ENCODE measurements at regions not wholly inside any gene's neighbourhood (a gene's known extent, or its start where the extent isn't known, plus 50 kb on each side); places are given as distances from the start of the nearest gene placed in this dataset.
"Not testable (repeated sequence)": the region's sequence is repeated elsewhere in the genome, so short reads cannot be mapped to it uniquely, and the experiment has no call there.

- H3K27ac Mint-ChIP-seq, result no peak overlapping the region
- H3K27me3 Mint-ChIP-seq, result peaks cover 4% of the 10 kb centered on the region
- no peak for ATAC-seq (replicated peaks)
- no peaks in the 10 kb centered on the region for H3K36me3 Mint-ChIP-seq (ENCODE audit: low read depth)
- H3K4me3 Mint-ChIP-seq, result no peak overlapping the region
- H3K9me3 Mint-ChIP-seq, result peaks cover 3% of the 10 kb centered on the region
- H3K4me1 Mint-ChIP-seq, result no peaks in the 10 kb centered on the region
These were observed 132.3 kb upstream of the ZBED5 start for GRCh38 chr11:10990160-10990559.

DNA sequence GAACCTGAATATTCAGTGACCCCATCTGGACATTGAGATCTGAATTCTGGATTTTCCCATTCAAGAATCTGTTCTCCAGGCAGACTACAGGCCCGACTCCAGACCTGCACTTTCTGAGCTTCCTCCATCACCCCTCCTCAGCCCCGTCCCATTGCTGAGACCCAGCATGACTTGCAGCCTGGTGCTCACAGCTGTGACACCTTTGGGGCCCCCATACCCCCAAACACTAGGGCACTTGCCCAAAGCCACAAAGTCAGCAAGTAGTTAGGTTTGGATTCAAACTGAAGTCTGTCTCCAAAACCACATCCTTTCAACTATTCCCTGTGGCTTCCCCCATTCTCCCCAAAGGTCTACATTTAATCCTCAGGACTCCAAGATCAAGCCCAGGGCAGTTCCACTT lies 128.2 kb upstream of the ZBED5 start:
- ATAC-seq (replicated peaks), result no peak
- no peaks in the 10 kb centered on the region for H3K4me1 Mint-ChIP-seq
- H3K9me3 Mint-ChIP-seq, result no peaks in the 10 kb centered on the region
- H3K27ac Mint-ChIP-seq, result no peak overlapping the region
- H3K36me3 Mint-ChIP-seq (ENCODE audit: low read depth), result no peaks in the 10 kb centered on the region
- peaks cover 15% of the 10 kb centered on the region for H3K27me3 Mint-ChIP-seq
- no peak overlapping the region for H3K4me3 Mint-ChIP-seq

DNA sequence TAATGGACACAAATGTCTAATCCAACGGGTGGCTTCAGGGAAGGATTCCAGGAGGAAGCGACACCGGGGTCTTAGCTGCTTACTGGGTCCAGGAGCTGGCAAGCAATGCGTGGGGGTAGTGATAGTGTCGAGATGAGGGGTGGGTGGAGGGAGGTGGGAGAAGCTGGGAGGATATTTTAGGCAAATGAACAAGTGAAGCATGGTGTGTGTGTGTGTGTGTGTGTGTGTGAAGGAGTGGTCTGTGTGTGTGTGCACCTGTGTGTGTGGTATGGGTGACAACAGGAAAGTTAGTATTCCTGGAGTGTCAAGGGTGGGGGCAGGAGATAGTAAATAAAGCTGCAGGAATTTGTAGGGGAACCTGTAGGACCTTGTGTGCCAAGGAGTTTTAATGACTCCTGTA lies 126.9 kb upstream of the ZBED5 start:
- H3K36me3 Mint-ChIP-seq (ENCODE audit: low read depth), result no peaks in the 10 kb centered on the region
- peaks cover 15% of the 10 kb centered on the region for H3K27me3 Mint-ChIP-seq
- H3K27ac Mint-ChIP-seq, result no peak overlapping the region
- no peaks in the 10 kb centered on the region for H3K4me1 Mint-ChIP-seq
- H3K4me3 Mint-ChIP-seq, result no peak overlapping the region
- no peaks in the 10 kb centered on the region for H3K9me3 Mint-ChIP-seq
- no peak for ATAC-seq (replicated peaks)

- H3K9me3 Mint-ChIP-seq, result no peaks in the 10 kb centered on the region
- no peak for ATAC-seq (replicated peaks)
- H3K36me3 Mint-ChIP-seq (ENCODE audit: low read depth), result no peaks in the 10 kb centered on the region
- no peak overlapping the region for H3K4me3 Mint-ChIP-seq
- no peaks in the 10 kb centered on the region for H3K4me1 Mint-ChIP-seq
- H3K27ac Mint-ChIP-seq, result no peak overlapping the region
- H3K27me3 Mint-ChIP-seq, result peaks cover 15% of the 10 kb centered on the region
These were observed 126.4 kb upstream of the ZBED5 start for GRCh38 chr11:10984250-10984649.

DNA sequence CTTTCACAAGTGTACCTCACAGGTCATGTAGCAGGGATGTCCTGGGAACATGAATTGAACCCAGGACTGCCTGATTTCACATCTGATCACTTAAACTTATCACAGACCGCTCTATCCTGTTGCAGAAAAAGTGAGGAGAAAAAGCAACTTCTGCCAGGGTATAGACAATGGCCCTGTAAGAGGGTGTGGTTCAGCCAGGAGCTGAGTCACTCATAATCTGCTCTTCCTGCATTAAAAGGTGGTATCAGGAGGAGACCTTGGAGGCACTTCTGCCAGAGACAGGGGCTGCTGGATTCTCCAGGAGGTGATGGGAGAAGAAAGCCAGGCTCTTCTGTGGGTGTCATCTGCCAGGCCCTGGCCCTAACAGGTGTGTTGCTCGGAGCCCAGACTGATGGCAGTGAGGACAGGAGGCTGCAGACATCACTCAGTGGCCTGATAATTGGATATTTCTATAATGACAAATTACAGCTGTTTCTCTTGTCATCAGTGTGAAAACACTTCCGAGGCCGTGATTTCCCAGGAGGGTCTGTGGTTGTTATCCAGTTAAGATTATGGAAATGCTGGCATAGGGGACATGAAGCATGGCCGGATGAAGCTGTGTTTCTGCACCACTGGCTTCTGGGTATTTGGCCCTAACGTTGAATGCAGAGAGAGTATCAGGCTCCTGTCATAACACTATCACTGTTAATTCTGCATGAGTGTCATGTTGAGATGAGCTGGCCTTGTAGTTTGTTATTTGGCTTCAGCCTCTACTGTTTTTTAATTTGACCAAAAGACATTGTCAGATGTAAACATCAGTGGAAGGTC lies 125.1 kb upstream of the ZBED5 start:
- Mint-ChIP-seq H3K27ac (no peak overlapping the region), H3K4me3 (no peak overlapping the region), H3K4me1 (no peaks in the 10 kb centered on the region)

DNA sequence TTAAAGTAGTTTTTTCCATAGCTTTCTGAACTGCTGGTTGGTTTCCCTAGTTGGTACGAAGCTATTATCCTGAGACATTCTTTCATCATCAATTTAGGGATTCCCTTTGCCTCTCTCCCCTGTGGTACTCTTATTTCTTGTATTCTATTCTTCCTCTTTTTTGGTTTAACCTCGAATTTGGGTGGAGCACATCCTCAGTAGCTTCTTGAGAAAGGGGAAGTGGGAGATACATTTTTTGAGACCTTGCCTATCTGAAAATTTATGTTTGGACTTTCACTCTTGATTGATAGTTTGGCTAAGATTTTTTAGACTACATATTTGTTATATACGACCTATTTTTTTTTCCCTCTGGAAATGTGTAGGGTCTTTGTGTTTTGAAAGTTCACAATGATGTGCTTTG lies 121.7 kb upstream of the ZBED5 start:
- no peaks in the 10 kb centered on the region for H3K4me1 Mint-ChIP-seq
- H3K9me3 Mint-ChIP-seq, result no peaks in the 10 kb centered on the region
- peaks cover 15% of the 10 kb centered on the region for H3K27me3 Mint-ChIP-seq
- no peaks in the 10 kb centered on the region for H3K36me3 Mint-ChIP-seq (ENCODE audit: low read depth)
- ATAC-seq (replicated peaks), result no peak
- H3K27ac Mint-ChIP-seq, result no peak overlapping the region
- H3K4me3 Mint-ChIP-seq, result no peak overlapping the region

More for the DNA sequence above, 125.1 kb upstream of the ZBED5 start:
- Mint-ChIP-seq H3K36me3 (ENCODE audit: low read depth) (no peaks in the 10 kb centered on the region), H3K9me3 (no peaks in the 10 kb centered on the region), H3K27me3 (peaks cover 15% of the 10 kb centered on the region)
- ATAC-seq (replicated peaks), result no peak

- Mint-ChIP-seq H3K36me3 (ENCODE audit: low read depth) (no peaks in the 10 kb centered on the region), H3K9me3 (no peaks in the 10 kb centered on the region), H3K27ac (no peak overlapping the region), H3K4me1 (no peaks in the 10 kb centered on the region), H3K4me3 (no peak overlapping the region), H3K27me3 (peaks cover 14% of the 10 kb centered on the region)
- ATAC-seq (replicated peaks), result no peak
These were observed 120.3 kb upstream of the ZBED5 start for GRCh38 chr11:10978198-10978597.

GRCh38 chr11:10975287-10975721 lies 117.5 kb upstream of the ZBED5 start:
- H3K9me3 Mint-ChIP-seq, result no peaks in the 10 kb centered on the region
- H3K27ac Mint-ChIP-seq, result no peak overlapping the region
- H3K4me1 Mint-ChIP-seq, result no peaks in the 10 kb centered on the region
- no peaks in the 10 kb centered on the region for H3K36me3 Mint-ChIP-seq (ENCODE audit: low read depth)
- no peak for ATAC-seq (replicated peaks)
- no peak overlapping the region for H3K4me3 Mint-ChIP-seq
- H3K27me3 Mint-ChIP-seq, result peaks cover 3% of the 10 kb centered on the region

DNA sequence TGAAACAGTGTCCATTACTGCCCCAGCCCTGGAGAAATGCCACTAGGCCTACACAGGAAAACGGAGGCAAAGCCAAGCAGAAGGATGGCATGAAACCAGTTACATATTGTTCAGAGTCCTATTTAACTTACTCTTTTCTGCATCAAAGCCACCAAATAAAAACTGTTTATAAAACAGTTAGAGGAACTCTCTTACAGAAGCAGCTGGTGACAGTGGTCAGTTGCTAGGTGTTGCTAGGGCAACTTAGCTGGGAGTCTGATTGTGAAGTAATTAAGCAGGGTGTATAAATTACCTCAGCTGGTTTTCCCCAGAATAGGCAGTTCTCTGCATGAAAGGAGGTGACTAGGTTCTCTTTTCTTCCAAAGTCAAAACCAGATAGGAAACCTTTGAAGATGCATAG lies 115.6 kb upstream of the ZBED5 start:
- H3K27me3 Mint-ChIP-seq, result peaks cover 6% of the 10 kb centered on the region
- no peak overlapping the region for H3K27ac Mint-ChIP-seq
- no peaks in the 10 kb centered on the region for H3K4me1 Mint-ChIP-seq

GRCh38 chr11:10970926-10971325 lies 113.1 kb upstream of the ZBED5 start:
- ATAC-seq (replicated peaks), result no peak
- peaks cover 6% of the 10 kb centered on the region for H3K27me3 Mint-ChIP-seq
- no peaks in the 10 kb centered on the region for H3K36me3 Mint-ChIP-seq (ENCODE audit: low read depth)
- H3K27ac Mint-ChIP-seq, result no peak overlapping the region
- H3K9me3 Mint-ChIP-seq, result peaks cover 4% of the 10 kb centered on the region
- no peak overlapping the region for H3K4me3 Mint-ChIP-seq
- no peaks in the 10 kb centered on the region for H3K4me1 Mint-ChIP-seq

More for the DNA sequence above, 115.6 kb upstream of the ZBED5 start:
- Mint-ChIP-seq H3K9me3 (no peaks in the 10 kb centered on the region), H3K4me3 (no peak overlapping the region), H3K36me3 (ENCODE audit: low read depth) (no peaks in the 10 kb centered on the region)
- ATAC-seq (replicated peaks), result no peak

GRCh38 chr11:10969387-10969786 lies 111.5 kb upstream of the ZBED5 start:
- Mint-ChIP-seq H3K36me3 (ENCODE audit: low read depth) (no peaks in the 10 kb centered on the region), H3K27me3 (peaks cover 6% of the 10 kb centered on the region), H3K9me3 (peaks cover 7% of the 10 kb centered on the region), H3K27ac (no peak overlapping the region), H3K4me3 (no peak overlapping the region), H3K4me1 (no peaks in the 10 kb centered on the region)
- no peak for ATAC-seq (replicated peaks)

- H3K4me1 Mint-ChIP-seq; H3K4me3 Mint-ChIP-seq; H3K9me3 Mint-ChIP-seq; ATAC-seq (replicated peaks); H3K36me3 Mint-ChIP-seq (ENCODE audit: low read depth); H3K27ac Mint-ChIP-seq: not testable (repeated sequence)
- H3K27me3 Mint-ChIP-seq, result peaks cover 40% of the 10 kb centered on the region
These were observed 99.0 kb upstream of the ZBED5 start for GRCh38 chr11:10956884-10957283.

DNA sequence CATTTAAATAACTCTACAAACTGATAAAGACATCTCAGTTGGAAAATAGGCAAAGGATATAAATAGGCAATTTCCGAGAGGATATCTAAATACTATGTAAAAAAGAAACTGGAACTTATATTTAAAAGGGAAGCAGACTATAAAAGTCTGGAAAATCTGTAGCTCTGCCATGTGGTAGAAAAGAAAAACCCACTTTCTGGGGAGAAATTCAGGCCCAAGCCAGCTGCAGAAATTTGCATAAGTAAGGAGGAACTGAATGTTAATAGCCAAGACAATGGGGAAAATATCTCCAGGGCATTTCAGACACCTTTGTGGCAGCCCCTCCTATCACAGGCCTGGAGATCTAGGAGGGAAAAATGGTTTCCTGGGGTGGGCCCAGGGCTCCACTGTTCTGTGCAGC lies 97.8 kb upstream of the ZBED5 start:
- Mint-ChIP-seq H3K4me1 (no peaks in the 10 kb centered on the region), H3K9me3 (no peaks in the 10 kb centered on the region), H3K36me3 (ENCODE audit: low read depth) (no peaks in the 10 kb centered on the region), H3K27me3 (peaks cover 40% of the 10 kb centered on the region), H3K27ac (no peak overlapping the region), H3K4me3 (no peak overlapping the region)
- ATAC-seq (replicated peaks), result no peak

GRCh38 chr11:10954184-10954583 lies 96.3 kb upstream of the ZBED5 start:
- H3K4me1 Mint-ChIP-seq, result no peaks in the 10 kb centered on the region
- H3K36me3 Mint-ChIP-seq (ENCODE audit: low read depth), result no peaks in the 10 kb centered on the region
- no peak overlapping the region for H3K4me3 Mint-ChIP-seq
- no peaks in the 10 kb centered on the region for H3K9me3 Mint-ChIP-seq
- H3K27me3 Mint-ChIP-seq, result peaks cover 39% of the 10 kb centered on the region
- no peak overlapping the region for H3K27ac Mint-ChIP-seq
- no peak for ATAC-seq (replicated peaks)

- Mint-ChIP-seq H3K4me1 (no peaks in the 10 kb centered on the region), H3K36me3 (ENCODE audit: low read depth) (no peaks in the 10 kb centered on the region), H3K4me3 (no peak overlapping the region), H3K27ac (no peak overlapping the region), H3K27me3 (peaks cover 44% of the 10 kb centered on the region), H3K9me3 (no peaks in the 10 kb centered on the region)
- no peak for ATAC-seq (replicated peaks)
These were observed 95.0 kb upstream of the ZBED5 start for GRCh38 chr11:10952872-10953271.

DNA sequence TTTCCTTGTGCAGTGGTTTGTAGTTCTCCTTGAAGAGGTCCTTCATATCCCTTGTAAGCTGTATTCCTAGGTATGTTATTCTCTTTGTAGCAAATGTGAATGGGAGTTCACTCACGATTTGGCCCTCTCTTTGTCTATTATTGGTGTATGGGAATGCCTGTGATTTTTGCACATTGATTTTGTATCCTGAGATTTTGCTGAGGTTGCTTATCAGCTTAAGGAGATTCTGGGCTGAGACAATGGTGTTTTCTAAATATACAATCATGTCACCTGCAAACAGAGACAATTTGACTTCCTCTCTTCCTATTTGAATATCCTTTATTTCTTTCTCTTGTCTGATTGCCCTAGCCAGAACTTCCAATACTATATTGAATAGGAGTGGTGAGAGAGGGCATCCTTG lies 90.1 kb upstream of the ZBED5 start:
- H3K4me3 Mint-ChIP-seq; H3K27ac Mint-ChIP-seq; H3K36me3 Mint-ChIP-seq (ENCODE audit: low read depth); H3K9me3 Mint-ChIP-seq; H3K4me1 Mint-ChIP-seq; ATAC-seq (replicated peaks): not testable (repeated sequence)
- H3K27me3 Mint-ChIP-seq, result peaks cover 22% of the 10 kb centered on the region
